ENCODE measurements at regions not wholly inside any gene's neighbourhood (a gene's known extent, or its start where the extent isn't known, plus 50 kb on each side); places are given as distances from the start of the nearest gene placed in this dataset.

DNA sequence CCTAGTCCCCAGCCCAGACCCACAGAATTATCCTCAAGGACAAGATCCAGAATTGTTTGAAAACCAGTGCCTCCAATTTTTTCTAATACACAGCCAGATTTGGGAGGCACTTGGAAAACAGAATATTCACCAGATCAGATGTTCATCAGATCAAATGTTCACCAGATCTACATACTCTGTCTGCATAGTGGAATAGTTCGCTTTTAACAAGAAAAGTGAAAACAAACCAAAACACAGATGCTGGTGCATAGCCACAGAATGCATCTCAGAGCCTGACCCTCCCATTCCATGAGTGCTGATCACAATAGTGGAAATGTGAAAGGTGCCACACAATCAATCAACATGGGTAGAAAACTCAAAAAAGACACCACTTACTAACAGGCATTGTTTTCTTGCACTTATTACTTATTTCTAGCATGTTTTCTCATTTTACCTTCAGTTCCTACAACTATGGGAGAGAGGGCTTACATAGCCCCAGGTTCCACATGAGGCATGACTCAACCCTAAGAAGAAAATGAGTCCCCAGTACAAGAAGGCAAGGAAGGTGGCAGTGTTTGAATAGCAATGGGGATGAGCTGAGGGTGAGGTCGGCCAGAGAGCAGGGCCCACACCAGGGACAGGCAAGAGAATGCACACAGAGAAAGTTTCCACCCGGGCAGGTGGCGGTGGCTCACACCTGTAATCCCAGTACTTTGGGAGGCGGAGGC, 432.7 kb upstream of the NFE2L3 start:
- H3K36me3 ChIP-seq (ENCODE audit: control insufficient read depth, insufficient read depth, low read length), result no peaks in the 10 kb centered on the region
- no peak overlapping the region for H3K4me3 ChIP-seq (ENCODE audit: low read depth, low read length)
- TF ChIP-seq, protein P1, sequence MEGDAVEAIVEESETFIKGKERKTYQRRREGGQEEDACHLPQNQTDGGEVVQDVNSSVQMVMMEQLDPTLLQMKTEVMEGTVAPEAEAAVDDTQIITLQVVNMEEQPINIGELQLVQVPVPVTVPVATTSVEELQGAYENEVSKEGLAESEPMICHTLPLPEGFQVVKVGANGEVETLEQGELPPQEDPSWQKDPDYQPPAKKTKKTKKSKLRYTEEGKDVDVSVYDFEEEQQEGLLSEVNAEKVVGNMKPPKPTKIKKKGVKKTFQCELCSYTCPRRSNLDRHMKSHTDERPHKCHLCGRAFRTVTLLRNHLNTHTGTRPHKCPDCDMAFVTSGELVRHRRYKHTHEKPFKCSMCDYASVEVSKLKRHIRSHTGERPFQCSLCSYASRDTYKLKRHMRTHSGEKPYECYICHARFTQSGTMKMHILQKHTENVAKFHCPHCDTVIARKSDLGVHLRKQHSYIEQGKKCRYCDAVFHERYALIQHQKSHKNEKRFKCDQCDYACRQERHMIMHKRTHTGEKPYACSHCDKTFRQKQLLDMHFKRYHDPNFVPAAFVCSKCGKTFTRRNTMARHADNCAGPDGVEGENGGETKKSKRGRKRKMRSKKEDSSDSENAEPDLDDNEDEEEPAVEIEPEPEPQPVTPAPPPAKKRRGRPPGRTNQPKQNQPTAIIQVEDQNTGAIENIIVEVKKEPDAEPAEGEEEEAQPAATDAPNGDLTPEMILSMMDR (IDR thresholded peaks at IDR 0.05; ENCODE audit: insufficient read depth, low read length, poor library complexity, severe bottlenecking), result no peak

GRCh38 chr7:25720427-25720826, 431.6 kb upstream of the NFE2L3 start:
- H3K36me3 ChIP-seq (ENCODE audit: control insufficient read depth, insufficient read depth, low read length), result no peaks in the 10 kb centered on the region
- TF ChIP-seq, protein P1 (IDR thresholded peaks at IDR 0.05; ENCODE audit: insufficient read depth, low read length, poor library complexity, severe bottlenecking), result peak; percentile 55
- H3K27me3 ChIP-seq (ENCODE audit: control insufficient read depth, insufficient read depth, low read length), result no peaks in the 10 kb centered on the region
- H3K4me3 ChIP-seq (ENCODE audit: low read depth, low read length), result no peak overlapping the region
- DNase-seq (ENCODE audit: low read depth), result no peak

More for the DNA sequence above, 432.7 kb upstream of the NFE2L3 start:
- no peak for DNase-seq (ENCODE audit: low read depth)
- H3K27me3 ChIP-seq (ENCODE audit: control insufficient read depth, insufficient read depth, low read length), result no peaks in the 10 kb centered on the region

- no peak overlapping the region for H3K4me3 ChIP-seq (ENCODE audit: low read depth, low read length)
- DNase-seq (ENCODE audit: low read depth), result no peak
- no peaks in the 10 kb centered on the region for H3K36me3 ChIP-seq (ENCODE audit: control insufficient read depth, insufficient read depth, low read length)
- H3K27me3 ChIP-seq (ENCODE audit: control insufficient read depth, insufficient read depth, low read length), result no peaks in the 10 kb centered on the region
- TF ChIP-seq, protein P1 (IDR thresholded peaks at IDR 0.05; ENCODE audit: insufficient read depth, low read length, poor library complexity, severe bottlenecking), result no peak
These were observed 429.1 kb upstream of the NFE2L3 start for GRCh38 chr7:25722856-25723255.

DNA sequence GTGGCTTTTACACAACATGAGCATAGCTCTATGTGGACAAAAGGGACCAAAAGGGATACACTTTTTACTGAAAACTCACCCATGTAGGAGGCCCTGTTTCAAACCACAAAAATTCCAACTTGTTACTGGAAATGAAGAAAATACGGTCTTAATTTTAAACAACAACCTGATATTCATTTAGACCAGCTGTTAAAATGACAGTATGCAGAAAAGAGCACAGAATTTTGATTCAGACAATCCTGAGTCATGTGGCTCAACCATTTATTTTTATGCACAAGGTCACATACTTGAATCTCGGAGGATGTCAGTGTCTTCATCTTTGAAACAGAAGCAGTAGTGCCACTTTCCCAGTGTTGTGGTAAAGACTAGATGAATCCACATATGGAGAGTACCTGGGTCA, 426.5 kb upstream of the NFE2L3 start:
- no peak for DNase-seq (ENCODE audit: low read depth)
- H3K27me3 ChIP-seq (ENCODE audit: control insufficient read depth, insufficient read depth, low read length), result no peaks in the 10 kb centered on the region
- TF ChIP-seq, protein P1 (IDR thresholded peaks at IDR 0.05; ENCODE audit: insufficient read depth, low read length, poor library complexity, severe bottlenecking), result no peak
- H3K36me3 ChIP-seq (ENCODE audit: control insufficient read depth, insufficient read depth, low read length), result no peaks in the 10 kb centered on the region
- no peak overlapping the region for H3K4me3 ChIP-seq (ENCODE audit: low read depth, low read length)

- DNase-seq (ENCODE audit: low read depth), result no peak
- Histone ChIP-seq H3K36me3 (ENCODE audit: control insufficient read depth, insufficient read depth, low read length) (no peaks in the 10 kb centered on the region), H3K27me3 (ENCODE audit: control insufficient read depth, insufficient read depth, low read length) (no peaks in the 10 kb centered on the region), H3K4me3 (ENCODE audit: low read depth, low read length) (no peak overlapping the region)
- TF ChIP-seq, protein P1 (IDR thresholded peaks at IDR 0.05; ENCODE audit: insufficient read depth, low read length, poor library complexity, severe bottlenecking), result no peak
These were observed 425.7 kb upstream of the NFE2L3 start for GRCh38 chr7:25726170-25726780.
